ENCODE measurements at regions not wholly inside any gene's neighbourhood (a gene's known extent, or its start where the extent isn't known, plus 50 kb on each side); places are given as distances from the start of the nearest gene placed in this dataset.

GRCh38 chr2:120866071-120866470 lies 130.4 kb downstream of the GLI2 start:
- DNase-seq (ENCODE audit: low read depth in 2 of 2): no peak

- DNase-seq (ENCODE audit: low read depth in 2 of 2): no peak
Measured at GRCh38 chr2:120866483-120867140, 130.9 kb downstream of the GLI2 start.

- DNase-seq (ENCODE audit: low read depth in 2 of 2): no peak
Measured at GRCh38 chr2:120867290-120868241, 131.9 kb downstream of the GLI2 start.

GRCh38 chr2:120868366-120868765 lies 132.7 kb downstream of the GLI2 start:
- no peak for DNase-seq (ENCODE audit: low read depth in 2 of 2)

- DNase-seq (ENCODE audit: low read depth in 2 of 2): no peak
Measured at GRCh38 chr2:120869036-120869729, 133.5 kb downstream of the GLI2 start.

- no peak for DNase-seq (ENCODE audit: low read depth in 2 of 2)
Measured at GRCh38 chr2:120869730-120870466, 134.2 kb downstream of the GLI2 start.

- DNase-seq (ENCODE audit: low read depth in 2 of 2): no peak
Measured at GRCh38 chr2:120870467-120870788, 134.8 kb downstream of the GLI2 start.

- no peak for DNase-seq (ENCODE audit: low read depth in 2 of 2)
Measured at GRCh38 chr2:120871016-120871635, 135.5 kb downstream of the GLI2 start.

- no peak for DNase-seq (ENCODE audit: low read depth in 2 of 2)
Measured at GRCh38 chr2:120871881-120872620, 136.4 kb downstream of the GLI2 start.

GRCh38 chr2:120873958-120874887 lies 138.6 kb downstream of the GLI2 start:
- DNase-seq (ENCODE audit: low read depth in 2 of 2): no peak

- DNase-seq (ENCODE audit: low read depth in 2 of 2): no peak
Measured at GRCh38 chr2:120874888-120875275, 139.2 kb downstream of the GLI2 start.

GRCh38 chr2:120875431-120875830 lies 139.8 kb downstream of the GLI2 start:
- DNase-seq (ENCODE audit: low read depth in 2 of 2): no peak

GRCh38 chr2:120876526-120877280 lies 141.0 kb downstream of the GLI2 start:
- DNase-seq (ENCODE audit: low read depth in 2 of 2): no peak

- no peak for DNase-seq (ENCODE audit: low read depth in 2 of 2)
Measured at GRCh38 chr2:120877409-120877808, 141.7 kb downstream of the GLI2 start.

GRCh38 chr2:120878970-120879369 lies 143.3 kb downstream of the GLI2 start:
- no peak for DNase-seq (ENCODE audit: low read depth in 2 of 2)

- DNase-seq (ENCODE audit: low read depth in 2 of 2): no peak
Measured at GRCh38 chr2:120879431-120880295, 144.0 kb downstream of the GLI2 start.

GRCh38 chr2:120880381-120880780 lies 144.7 kb downstream of the GLI2 start:
- no peak for DNase-seq (ENCODE audit: low read depth in 2 of 2)
